ENCODE measurements at regions not wholly inside any gene's neighbourhood (a gene's known extent, or its start where the extent isn't known, plus 50 kb on each side); places are given as distances from the start of the nearest gene placed in this dataset.

GRCh38 chr2:45127891-45128290 lies 118.6 kb upstream of the SIX2 start:
- TF ChIP-seq CTCF (IDR thresholded peaks at IDR 0.05), result no peak
- no peak for TF ChIP-seq POLR2A (IDR thresholded peaks at IDR 0.05)

Measured in body of pancreas (tissue), 4 donors.